ENCODE measurements at regions not wholly inside any gene's neighbourhood (a gene's known extent, or its start where the extent isn't known, plus 50 kb on each side); places are given as distances from the start of the nearest gene placed in this dataset.

- Histone ChIP-seq H3K27ac (ENCODE audit: extremely low read length, insufficient read depth, low read length) (no peak overlapping the region), H3K4me3 (replicated peaks in 1 of 3; ENCODE audit: insufficient read depth in 1 of 3, low read depth in 2 of 3, low read length in 3 of 3) (no peak overlapping the region), H2AFZ (ENCODE audit: low read length) (no peak overlapping the region), H3K4me1 (ENCODE audit: insufficient read depth, low read length) (peaks cover 15% of the 10 kb centered on the region), H3K4me2 (ENCODE audit: low read depth, low read length) (no peak overlapping the region), H3K9me3 (ENCODE audit: low read length) (no peaks in the 10 kb centered on the region), H3K36me3 (replicated peaks in 1 of 2; ENCODE audit: control insufficient read depth in 1 of 2, insufficient read depth in 2 of 2, low read length in 2 of 2) (no peaks in the 10 kb centered on the region), H3K9ac (ENCODE audit: insufficient read depth, low read depth, low read length) (no peak overlapping the region), H3K79me2 (ENCODE audit: insufficient read depth, low read length) (no peaks in the 10 kb centered on the region), H3K27me3 (ENCODE audit: control insufficient read depth in 1 of 2, insufficient read depth in 2 of 2, low read length in 2 of 2) (no peaks in the 10 kb centered on the region), H4K20me1 (ENCODE audit: insufficient read depth, low read length) (no peaks in the 10 kb centered on the region)
- 25% methylated on average over 4 of the region's 4 CpGs for WGBS (ENCODE audit: low lambda C conversion rate)
- ATAC-seq (peak; percentile 78), FAIRE-seq (no peak), DNase-seq (ENCODE audit: low spot score) (peak; percentile 71)
- intact Hi-C loops (cut with micrococcal nuclease; ENCODE audit: unreplicated experiment) (no loop called here), in situ Hi-C loops (cut with HindIII; ENCODE audit: extremely low pct_ligation_motif_present, low pct_unique_long_range_greater_than_20kb) (no loop called here)
- CTCF ChIA-PET (ENCODE audit: low intra/inter-chr PET ratio, low total read pairs) = no interaction called here
- POLR2A ChIA-PET = no interaction called here
- BruUV-seq (replicated peaks) = no TSS peak
- 0 out of 2 replicates have a peak, but pooled peaks have one; percentile 24 for TF ChIP-seq PAXIP1 (CRISPR knock-in tag; conservative IDR thresholded peaks at IDR 0.05)
- no peak for TF ChIP-seq CSRNP1 (CRISPR knock-in tag; IDR thresholded peaks at IDR 0.05)
- no peak for TF ChIP-seq HOXA7 (CRISPR knock-in tag; IDR thresholded peaks at IDR 0.05)
- TF ChIP-seq CBX2 (IDR thresholded peaks at IDR 0.05; ENCODE audit: low read depth, low read length) = no peak
- TF ChIP-seq CBX2 (CRISPR knock-in tag; IDR thresholded peaks at IDR 0.05; ENCODE audit: low read depth) = no peak
- TF ChIP-seq TARDBP (CRISPR knock-in tag; IDR thresholded peaks at IDR 0.05) = no peak
- peak; percentile 53 for TF ChIP-seq CEBPG (CRISPR knock-in tag; IDR thresholded peaks at IDR 0.05)
- TF ChIP-seq AHR (CRISPR knock-in tag; IDR thresholded peaks at IDR 0.05) = no peak
- no peak for TF ChIP-seq STAT5B (CRISPR knock-in tag; IDR thresholded peaks at IDR 0.05)
- TF ChIP-seq ZMYM4 (CRISPR knock-in tag; IDR thresholded peaks at IDR 0.05) = peak; percentile 17; the same call in 1 of the 2 replicates
- TF ChIP-seq ZBTB44 (CRISPR knock-in tag; IDR thresholded peaks at IDR 0.05) = no peak
- 0 out of 2 replicates have a peak, but pooled peaks have one; percentile 22 for TF ChIP-seq HNF4G (IDR thresholded peaks at IDR 0.05; ENCODE audit: borderline replicate concordance, low read depth, low read length)
- no peak for TF ChIP-seq HNF4G (CRISPR knock-in tag; IDR thresholded peaks at IDR 0.05; ENCODE audit: borderline replicate concordance, low read depth)
- TF ChIP-seq E2F5 (CRISPR knock-in tag; conservative IDR thresholded peaks at IDR 0.05) = no peak
- TF ChIP-seq NCOA2 (CRISPR knock-in tag; IDR thresholded peaks at IDR 0.05) = 0 out of 2 replicates have a peak, but pooled peaks have one; percentile 31
- TF ChIP-seq HIVEP1 (CRISPR knock-in tag; IDR thresholded peaks at IDR 0.05) = no peak
- 0 out of 2 replicates have a peak, but pooled peaks have one; percentile 25 for TF ChIP-seq ELF3 (CRISPR knock-in tag; IDR thresholded peaks at IDR 0.05)
Observed at GRCh38 chr11:15837901-15838489, 518.4 kb downstream of the SOX6 start.
